ENCODE measurements at regions not wholly inside any gene's neighbourhood (a gene's known extent, or its start where the extent isn't known, plus 50 kb on each side); places are given as distances from the start of the nearest gene placed in this dataset.

GRCh38 chrX:1853916-1854315, 239.1 kb downstream of the ASMT start:
- no peak for TF ChIP-seq CTCF (IDR thresholded peaks at IDR 0.05)
- no peak for TF ChIP-seq POLR2A (IDR thresholded peaks at IDR 0.05)

All from esophagus squamous epithelium (tissue), 4 donors.